ENCODE measurements at regions not wholly inside any gene's neighbourhood (a gene's known extent, or its start where the extent isn't known, plus 50 kb on each side); places are given as distances from the start of the nearest gene placed in this dataset.

DNA sequence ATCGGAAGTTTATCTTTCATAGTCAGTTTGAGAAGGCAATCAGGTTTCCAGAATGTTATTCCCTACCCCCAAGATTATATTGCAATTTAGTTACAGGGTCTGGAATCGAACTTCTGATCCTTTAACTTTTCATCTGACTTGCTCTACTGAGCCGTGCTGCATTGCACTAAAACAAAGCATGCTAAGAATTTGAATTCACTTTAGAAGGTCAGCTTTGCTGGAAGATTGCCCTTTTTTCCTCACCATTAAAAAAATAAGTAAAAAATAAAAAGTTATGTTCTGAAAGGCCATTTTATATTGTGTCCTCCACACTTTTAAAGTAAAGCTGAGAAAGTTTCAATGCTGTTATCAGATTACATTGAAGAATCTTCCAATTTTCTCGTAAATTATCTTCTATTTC lies 388.8 kb upstream of the PHF14 start:
- no peak overlapping the region for H3K4me2 ChIP-seq
- no peaks in the 10 kb centered on the region for H3K36me3 ChIP-seq (ENCODE audit: low read depth)
- H2AFZ ChIP-seq, result no peak overlapping the region
- H3K9me2 ChIP-seq (ENCODE audit: insufficient read depth), result no peaks in the 10 kb centered on the region
- no peak for DNase-seq
- H3K27me3 ChIP-seq (ENCODE audit: insufficient read depth, low read depth), result no peaks in the 10 kb centered on the region
- POLR2A ChIA-PET (ENCODE audit: unreplicated experiment), result no interaction called here
- no peaks in the 10 kb centered on the region for H4K20me1 ChIP-seq (ENCODE audit: insufficient read depth)
- H3K9me3 ChIP-seq (ENCODE audit: insufficient read depth, low read depth), result no peaks in the 10 kb centered on the region
- no peaks in the 10 kb centered on the region for H3K4me1 ChIP-seq (replicated peaks; ENCODE audit: insufficient read depth)
- H3K4me3 ChIP-seq, result no peak overlapping the region
- no peak overlapping the region for H3K27ac ChIP-seq
- no peaks in the 10 kb centered on the region for H3K79me2 ChIP-seq (ENCODE audit: low read depth)
- no TSS peak for BruUV-seq (replicated peaks)
- CTCF ChIA-PET, result no interaction called here
- no peak for TF ChIP-seq EZH2 (IDR thresholded peaks at IDR 0.05; ENCODE audit: low read depth)
- TF ChIP-seq, protein P1, sequence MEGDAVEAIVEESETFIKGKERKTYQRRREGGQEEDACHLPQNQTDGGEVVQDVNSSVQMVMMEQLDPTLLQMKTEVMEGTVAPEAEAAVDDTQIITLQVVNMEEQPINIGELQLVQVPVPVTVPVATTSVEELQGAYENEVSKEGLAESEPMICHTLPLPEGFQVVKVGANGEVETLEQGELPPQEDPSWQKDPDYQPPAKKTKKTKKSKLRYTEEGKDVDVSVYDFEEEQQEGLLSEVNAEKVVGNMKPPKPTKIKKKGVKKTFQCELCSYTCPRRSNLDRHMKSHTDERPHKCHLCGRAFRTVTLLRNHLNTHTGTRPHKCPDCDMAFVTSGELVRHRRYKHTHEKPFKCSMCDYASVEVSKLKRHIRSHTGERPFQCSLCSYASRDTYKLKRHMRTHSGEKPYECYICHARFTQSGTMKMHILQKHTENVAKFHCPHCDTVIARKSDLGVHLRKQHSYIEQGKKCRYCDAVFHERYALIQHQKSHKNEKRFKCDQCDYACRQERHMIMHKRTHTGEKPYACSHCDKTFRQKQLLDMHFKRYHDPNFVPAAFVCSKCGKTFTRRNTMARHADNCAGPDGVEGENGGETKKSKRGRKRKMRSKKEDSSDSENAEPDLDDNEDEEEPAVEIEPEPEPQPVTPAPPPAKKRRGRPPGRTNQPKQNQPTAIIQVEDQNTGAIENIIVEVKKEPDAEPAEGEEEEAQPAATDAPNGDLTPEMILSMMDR (conservative IDR thresholded peaks at IDR 0.05), result no peak
- no peaks in the 10 kb centered on the region; the same call in 1 of the 2 replicates for H3F3A ChIP-seq (ENCODE audit: insufficient read depth, low read depth)
- intact Hi-C loops (cut with micrococcal nuclease; ENCODE audit: unreplicated experiment), result no loop called here

DNA sequence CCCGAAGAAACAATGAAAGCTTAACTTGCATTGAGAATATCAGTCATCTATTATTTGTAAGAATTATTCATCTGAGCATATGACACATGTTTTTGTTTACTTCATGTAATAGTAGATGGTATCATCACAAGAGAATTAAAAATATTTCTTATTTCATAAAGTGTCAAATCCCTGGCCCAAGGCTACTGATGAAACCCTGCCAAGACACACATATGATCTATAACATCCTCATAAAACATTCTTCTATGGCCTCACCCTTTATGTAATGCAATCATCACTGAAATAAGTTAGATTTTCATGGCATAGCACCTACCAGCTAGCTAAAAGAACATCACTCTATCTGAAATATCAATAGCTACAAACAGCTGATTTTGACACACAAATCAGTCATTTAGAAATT lies 385.6 kb upstream of the PHF14 start:
- H2AFZ ChIP-seq, result no peak overlapping the region
- H3K36me3 ChIP-seq (ENCODE audit: low read depth), result no peaks in the 10 kb centered on the region
- ChIA-PET POLR2A (ENCODE audit: unreplicated experiment) (no interaction called here), CTCF (no interaction called here)
- BruUV-seq (replicated peaks), result no TSS peak
- H4K20me1 ChIP-seq (ENCODE audit: insufficient read depth), result no peaks in the 10 kb centered on the region
- H3K27me3 ChIP-seq (ENCODE audit: insufficient read depth, low read depth), result no peaks in the 10 kb centered on the region; the same call in 1 of the 2 replicates
- no peaks in the 10 kb centered on the region for H3K79me2 ChIP-seq (ENCODE audit: low read depth)
- H3F3A ChIP-seq (ENCODE audit: insufficient read depth, low read depth), result no peaks in the 10 kb centered on the region; the same call in 1 of the 2 replicates
- H3K4me2 ChIP-seq, result no peak overlapping the region
- no peaks in the 10 kb centered on the region for H3K4me1 ChIP-seq (replicated peaks; ENCODE audit: insufficient read depth)
- H3K4me3 ChIP-seq, result no peak overlapping the region
- no peaks in the 10 kb centered on the region for H3K9me3 ChIP-seq (ENCODE audit: insufficient read depth, low read depth)
- no peak for TF ChIP-seq EZH2 (IDR thresholded peaks at IDR 0.05; ENCODE audit: low read depth)
- TF ChIP-seq, protein P1 (conservative IDR thresholded peaks at IDR 0.05), result no peak
- no peak overlapping the region for H3K27ac ChIP-seq
- intact Hi-C loops (cut with micrococcal nuclease; ENCODE audit: unreplicated experiment), result no loop called here
- H3K9me2 ChIP-seq (ENCODE audit: insufficient read depth), result no peaks in the 10 kb centered on the region
- DNase-seq, result no peak

DNA sequence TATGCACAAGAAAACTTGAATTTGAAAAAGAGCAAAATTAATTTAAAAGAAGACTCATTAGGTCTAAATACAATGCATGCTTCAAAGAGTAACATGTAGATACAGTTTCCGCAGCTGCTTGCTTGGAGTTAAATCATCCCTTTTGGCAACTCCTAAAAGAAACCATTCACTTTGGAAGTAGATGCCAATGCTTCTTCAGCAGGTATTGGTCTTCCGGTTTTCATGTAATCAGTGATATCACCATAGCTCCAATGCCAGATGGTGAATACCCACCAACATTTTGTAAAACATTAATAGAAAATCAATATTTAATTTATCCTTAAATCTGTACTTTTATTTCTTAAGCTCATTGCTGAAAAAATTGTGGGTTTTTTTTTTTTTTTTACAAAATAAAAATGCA lies 381.1 kb upstream of the PHF14 start:
- CTCF ChIA-PET, result interaction anchor here (0.6 to 0.7 kb wide), 2 partner anchors 330 to 1354 kb away, joined by 4 to 6 read pairs; no protein-coding TSS in a partner anchor
- H3K27ac ChIP-seq, result no peak overlapping the region
- TF ChIP-seq, protein P1 (conservative IDR thresholded peaks at IDR 0.05), result no peak
- TF ChIP-seq EZH2 (IDR thresholded peaks at IDR 0.05; ENCODE audit: low read depth), result no peak

More for the DNA sequence above, 381.1 kb upstream of the PHF14 start:
- Histone ChIP-seq H3K79me2 (ENCODE audit: low read depth) (no peaks in the 10 kb centered on the region), H3F3A (ENCODE audit: insufficient read depth, low read depth) (no peaks in the 10 kb centered on the region), H3K4me2 (no peak overlapping the region), H3K4me3 (no peak overlapping the region), H3K36me3 (ENCODE audit: low read depth) (no peaks in the 10 kb centered on the region), H3K9me3 (ENCODE audit: insufficient read depth, low read depth) (no peaks in the 10 kb centered on the region), H3K9me2 (ENCODE audit: insufficient read depth) (no peaks in the 10 kb centered on the region), H3K27me3 (ENCODE audit: insufficient read depth, low read depth) (peaks cover 3% of the 10 kb centered on the region; the same call in 1 of the 2 replicates), H3K4me1 (replicated peaks; ENCODE audit: insufficient read depth) (no peaks in the 10 kb centered on the region; the same call in 1 of the 2 replicates), H4K20me1 (ENCODE audit: insufficient read depth) (no peaks in the 10 kb centered on the region), H2AFZ (no peak overlapping the region)
- intact Hi-C loops (cut with micrococcal nuclease; ENCODE audit: unreplicated experiment), result no loop called here
- DNase-seq, result no peak
- POLR2A ChIA-PET (ENCODE audit: unreplicated experiment), result interaction anchor here (0.6 kb wide), 1 partner anchor 64 kb away, joined by 5 read pairs; no protein-coding TSS in a partner anchor
- no TSS peak for BruUV-seq (replicated peaks)
